ENCODE measurements at regions not wholly inside any gene's neighbourhood (a gene's known extent, or its start where the extent isn't known, plus 50 kb on each side); places are given as distances from the start of the nearest gene placed in this dataset.
"Not testable (repeated sequence)": the region's sequence is repeated elsewhere in the genome, so short reads cannot be mapped to it uniquely, and the experiment has no call there.

- no peaks in the 10 kb centered on the region for H3K27me3 ChIP-seq (ENCODE audit: control insufficient read depth, insufficient read depth, low read length)
- no peaks in the 10 kb centered on the region for H3K4me1 ChIP-seq
- no peak overlapping the region for H3K4me3 ChIP-seq (ENCODE audit: low read depth, low read length)
- H3K36me3 ChIP-seq (ENCODE audit: control insufficient read depth, insufficient read depth, low read length), result no peaks in the 10 kb centered on the region
- TF ChIP-seq CTCF (IDR thresholded peaks at IDR 0.05), result no peak
- no peak overlapping the region for H3K9ac ChIP-seq
- no peaks in the 10 kb centered on the region for H3K79me2 ChIP-seq
- no peaks in the 10 kb centered on the region for H3K9me3 ChIP-seq (ENCODE audit: control insufficient read depth, low read length)
- no peak overlapping the region for H3K27ac ChIP-seq
- no peak overlapping the region for H3K4me2 ChIP-seq (ENCODE audit: low read length)
- H2AFZ ChIP-seq, result no peak overlapping the region
These were observed 270.5 kb upstream of the CDH19 start for GRCh38 chr18:66874375-66874774.

- Histone ChIP-seq H3K36me3 (ENCODE audit: control insufficient read depth, insufficient read depth, low read length) (no peaks in the 10 kb centered on the region), H3K79me2 (no peaks in the 10 kb centered on the region), H3K27ac (no peak overlapping the region), H3K9ac (no peak overlapping the region), H3K27me3 (ENCODE audit: control insufficient read depth, insufficient read depth, low read length) (no peaks in the 10 kb centered on the region), H2AFZ (no peak overlapping the region), H3K9me3 (ENCODE audit: control insufficient read depth, low read length) (no peaks in the 10 kb centered on the region), H3K4me2 (ENCODE audit: low read length) (no peak overlapping the region), H3K4me1 (no peaks in the 10 kb centered on the region), H3K4me3 (ENCODE audit: low read depth, low read length) (no peak overlapping the region)
- TF ChIP-seq CTCF (IDR thresholded peaks at IDR 0.05), result no peak
These were observed 270.0 kb upstream of the CDH19 start for GRCh38 chr18:66873899-66874298.

- no peak overlapping the region for H2AFZ ChIP-seq
- no peaks in the 10 kb centered on the region for H3K36me3 ChIP-seq (ENCODE audit: control insufficient read depth, insufficient read depth, low read length)
- no peak overlapping the region for H3K27ac ChIP-seq
- H3K4me2 ChIP-seq (ENCODE audit: low read length), result no peak overlapping the region
- no peaks in the 10 kb centered on the region for H3K79me2 ChIP-seq
- H3K27me3 ChIP-seq (ENCODE audit: control insufficient read depth, insufficient read depth, low read length), result no peaks in the 10 kb centered on the region
- no peaks in the 10 kb centered on the region for H3K4me1 ChIP-seq
- H3K4me3 ChIP-seq (ENCODE audit: low read depth, low read length), result no peak overlapping the region
- no peaks in the 10 kb centered on the region for H3K9me3 ChIP-seq (ENCODE audit: control insufficient read depth, low read length)
- TF ChIP-seq CTCF (IDR thresholded peaks at IDR 0.05), result no peak
- no peak overlapping the region for H3K9ac ChIP-seq
These were observed 268.4 kb upstream of the CDH19 start for GRCh38 chr18:66872277-66872676.

- Histone ChIP-seq H3K9me3 (ENCODE audit: control insufficient read depth, low read length) (no peaks in the 10 kb centered on the region), H3K9ac (no peak overlapping the region), H3K27me3 (ENCODE audit: control insufficient read depth, insufficient read depth, low read length) (no peaks in the 10 kb centered on the region), H3K4me2 (ENCODE audit: low read length) (no peak overlapping the region), H3K4me1 (no peaks in the 10 kb centered on the region), H2AFZ (no peak overlapping the region), H3K36me3 (ENCODE audit: control insufficient read depth, insufficient read depth, low read length) (no peaks in the 10 kb centered on the region), H3K27ac (no peak overlapping the region), H3K4me3 (ENCODE audit: low read depth, low read length) (no peak overlapping the region), H3K79me2 (no peaks in the 10 kb centered on the region)
- no peak for TF ChIP-seq CTCF (IDR thresholded peaks at IDR 0.05)
These were observed 263.8 kb upstream of the CDH19 start for GRCh38 chr18:66867653-66868052.

- H2AFZ ChIP-seq; H3K9me3 ChIP-seq (ENCODE audit: control insufficient read depth, low read length); H3K27me3 ChIP-seq (ENCODE audit: control insufficient read depth, insufficient read depth, low read length); H3K9ac ChIP-seq; H3K4me2 ChIP-seq (ENCODE audit: low read length); H3K79me2 ChIP-seq; H3K36me3 ChIP-seq (ENCODE audit: control insufficient read depth, insufficient read depth, low read length); H3K4me3 ChIP-seq (ENCODE audit: low read depth, low read length); H3K4me1 ChIP-seq; H3K27ac ChIP-seq: not testable (repeated sequence)
These were observed 262.6 kb upstream of the CDH19 start for GRCh38 chr18:66866427-66866940.
